ENCODE measurements at regions not wholly inside any gene's neighbourhood (a gene's known extent, or its start where the extent isn't known, plus 50 kb on each side); places are given as distances from the start of the nearest gene placed in this dataset.

DNA sequence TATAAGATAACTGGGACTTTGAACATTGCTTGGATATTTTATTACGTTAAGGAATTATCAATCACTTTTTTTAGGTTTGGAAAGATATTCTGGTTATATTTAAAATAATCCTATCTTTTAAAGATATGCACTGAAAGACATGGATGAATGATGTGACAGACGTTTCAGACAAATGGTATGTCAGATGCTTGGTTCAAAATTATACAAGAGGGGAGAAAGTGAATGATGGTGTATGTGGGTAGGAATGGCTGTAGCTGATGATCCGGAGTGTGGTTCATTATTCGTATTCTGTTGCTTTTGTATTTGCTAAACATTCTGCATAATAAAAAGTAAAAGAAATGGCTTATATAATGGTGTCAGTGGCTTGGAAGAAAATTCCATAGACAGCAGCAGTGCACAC, 51.0 kb upstream of the SNRPB2 start:
- in situ Hi-C loops (cut with MboI; ENCODE audit: low pct_unique_long_range_greater_than_20kb in 2 of 9, low sequenced_read_pairs in 9 of 9, unreplicated experiment in 9 of 9) = no loop called here
- Histone ChIP-seq H3K4me1 (replicated peaks in 1 of 2) (peaks cover 0 to 11% of the 10 kb centered on the region in 2 donors), H3K4me3 (no peak overlapping the region), H3K27ac (no peak overlapping the region)
- 35 to 95% (median 61%) methylated on average over 2 to 4 of the region's 4 CpGs for WGBS, 10 experiments
- no peak for ATAC-seq (replicated peaks in 6 of 8)

DNA sequence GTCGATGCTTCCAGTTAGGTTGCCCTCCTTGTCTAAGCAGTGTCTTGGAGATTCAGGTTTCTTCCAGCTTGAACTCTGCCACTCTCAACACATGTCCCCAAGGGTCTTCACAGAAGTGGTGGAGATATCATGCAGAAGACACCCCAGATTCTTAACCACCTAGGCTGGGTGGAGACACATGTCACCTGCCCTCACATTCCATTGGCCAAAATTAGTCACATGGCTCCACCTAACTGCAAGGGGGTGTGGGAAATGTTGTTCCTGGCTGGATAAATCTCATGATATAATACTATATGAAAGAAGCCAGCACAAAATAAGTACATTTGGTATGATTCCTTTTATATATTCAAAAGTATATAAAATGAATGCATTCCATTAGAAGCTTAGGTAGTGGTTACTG, 52.9 kb upstream of the SNRPB2 start:
- Histone ChIP-seq H3K4me3 (no peak overlapping the region), H3K4me1 (replicated peaks in 1 of 2) (peaks cover 0 to 11% of the 10 kb centered on the region in 2 donors), H3K27ac (no peak overlapping the region)
- WGBS, 10 experiments = 0 to 57% (median 24%) methylated on average over 1 of the region's 1 CpG; no CpG with 5 or more reads in 2 of the 10 experiments
- in situ Hi-C loops (cut with MboI; ENCODE audit: low pct_unique_long_range_greater_than_20kb in 2 of 9, low sequenced_read_pairs in 9 of 9, unreplicated experiment in 9 of 9) = no loop called here
- no peak for ATAC-seq (replicated peaks in 6 of 8)

DNA sequence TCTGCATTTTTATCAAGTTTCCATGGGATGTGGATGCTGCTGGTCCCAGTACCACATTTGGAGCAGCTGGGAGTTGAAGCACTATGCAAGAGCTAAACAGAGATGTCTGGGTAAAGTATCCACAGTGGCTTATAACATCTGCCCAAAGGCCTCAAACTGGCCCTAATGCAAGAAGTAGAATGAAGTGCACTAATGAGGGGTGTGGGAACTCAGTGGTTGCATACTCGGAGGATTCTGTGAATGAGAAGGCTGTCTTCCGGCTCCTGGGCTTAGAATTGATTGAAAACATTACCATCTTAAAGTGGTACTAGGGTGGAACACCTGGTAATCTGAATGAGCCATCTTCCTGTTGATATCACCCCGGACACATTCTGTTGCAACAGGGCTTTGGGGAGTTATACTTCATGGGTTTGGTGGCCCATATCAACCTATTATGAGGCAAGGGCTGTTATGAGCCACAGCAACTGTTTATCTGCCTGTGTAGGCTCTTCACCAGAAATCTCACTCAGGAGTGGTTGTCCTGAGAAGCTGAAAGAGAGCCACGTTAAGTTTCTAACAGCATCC, 54.7 kb upstream of the SNRPB2 start:
- WGBS, 10 experiments = 0 to 90% (median 38%) methylated on average over 1 to 4 of the region's 4 CpGs; no CpG with 5 or more reads in 4 of the 10 experiments
- peak in 2 of 8 experiments; percentile 50 to 54 for ATAC-seq (replicated peaks in 6 of 8)
- Histone ChIP-seq H3K4me3 (no peak overlapping the region), H3K27ac (no peak overlapping the region), H3K4me1 (replicated peaks in 1 of 2) (peaks cover 0 to 10% of the 10 kb centered on the region in 2 donors)
- in situ Hi-C loops (cut with MboI; ENCODE audit: low pct_unique_long_range_greater_than_20kb in 2 of 9, low sequenced_read_pairs in 9 of 9, unreplicated experiment in 9 of 9) = no loop called here

DNA sequence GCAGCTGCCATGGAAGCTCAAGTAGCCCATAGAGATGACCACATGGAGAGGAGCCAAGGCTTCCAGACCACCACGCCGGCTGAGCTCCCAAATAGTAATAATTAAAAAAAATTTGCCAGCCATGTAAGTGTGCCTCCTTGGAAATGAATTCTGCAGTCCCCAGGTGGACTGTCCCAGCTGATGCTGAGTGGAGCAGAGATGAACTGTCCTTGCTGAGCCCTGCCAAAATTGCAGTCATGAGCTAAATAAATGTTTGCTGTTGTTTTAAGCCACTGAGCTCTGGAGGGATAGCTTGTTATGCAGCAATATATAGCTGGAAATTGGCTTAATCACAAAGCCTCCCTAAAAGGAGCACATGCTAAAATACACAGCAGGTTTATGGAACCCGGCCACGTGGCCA, 55.6 kb upstream of the SNRPB2 start:
- no peak for ATAC-seq (replicated peaks in 6 of 8)
- in situ Hi-C loops (cut with MboI; ENCODE audit: low pct_unique_long_range_greater_than_20kb in 2 of 9, low sequenced_read_pairs in 9 of 9, unreplicated experiment in 9 of 9) = no loop called here
- 30 to 96% (median 57%) methylated on average over 1 to 4 of the region's 4 CpGs; no CpG with 5 or more reads in 2 of the 10 experiments for WGBS, 10 experiments

DNA sequence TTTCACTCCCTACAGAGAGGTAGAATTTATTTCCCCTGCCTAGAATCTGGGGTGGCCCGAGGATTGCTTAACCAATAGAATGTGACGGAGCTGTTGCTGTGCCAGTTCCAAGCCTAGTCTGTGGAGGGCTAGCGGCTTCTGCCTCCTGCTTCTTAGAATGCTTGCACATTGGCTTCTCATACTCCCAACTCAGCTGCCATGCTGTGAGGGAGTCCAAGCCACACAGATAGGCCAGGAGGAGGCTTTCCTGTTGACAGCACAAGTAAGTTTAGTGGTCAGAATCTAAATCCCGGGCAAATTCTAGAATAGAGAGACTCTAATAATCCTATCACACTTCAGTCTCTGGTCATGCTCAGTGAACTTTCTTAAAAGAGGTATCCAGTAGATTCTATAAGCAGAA, 57.5 kb upstream of the SNRPB2 start:
- H3K4me1 ChIP-seq (replicated peaks in 1 of 2) = no peaks in the 10 kb centered on the region
- 20 to 100% (median 70%) methylated on average over 1 to 4 of the region's 4 CpGs; no CpG with 5 or more reads in 2 of the 10 experiments for WGBS, 10 experiments
- no peak overlapping the region for H3K27ac ChIP-seq
- in situ Hi-C loops (cut with MboI; ENCODE audit: low pct_unique_long_range_greater_than_20kb in 2 of 9, low sequenced_read_pairs in 9 of 9, unreplicated experiment in 9 of 9) = no loop called here
- H3K4me3 ChIP-seq = no peak overlapping the region
- no peak for ATAC-seq (replicated peaks in 6 of 8)

More for the DNA sequence above, 55.6 kb upstream of the SNRPB2 start:
- no peak overlapping the region for H3K4me3 ChIP-seq
- no peak overlapping the region for H3K27ac ChIP-seq
- H3K4me1 ChIP-seq (replicated peaks in 1 of 2) = peaks cover 0 to 4% of the 10 kb centered on the region in 2 donors

DNA sequence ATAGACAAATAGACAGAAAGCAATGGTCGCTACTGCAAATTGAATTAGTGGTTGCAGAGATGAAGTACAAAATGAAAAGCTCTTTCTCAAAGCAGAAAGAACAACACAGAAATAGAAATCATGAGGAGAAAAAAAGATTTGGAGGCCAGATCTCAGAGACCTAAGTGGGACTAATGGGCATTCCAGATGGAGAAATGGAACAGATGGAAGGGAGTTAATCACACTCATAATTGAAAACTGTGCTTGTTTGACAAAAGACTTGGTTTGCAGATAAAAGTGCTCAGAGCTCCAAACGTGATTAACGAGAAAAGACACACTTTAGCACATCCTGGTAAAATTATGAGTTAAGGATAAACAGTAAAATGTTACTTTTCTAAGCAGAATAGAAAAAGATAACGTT, 58.1 kb upstream of the SNRPB2 start:
- 6 to 81% (median 57%) methylated on average over 2 to 4 of the region's 4 CpGs for WGBS, 10 experiments
- in situ Hi-C loops (cut with MboI; ENCODE audit: low pct_unique_long_range_greater_than_20kb in 2 of 9, low sequenced_read_pairs in 9 of 9, unreplicated experiment in 9 of 9) = no loop called here
- H3K4me3 ChIP-seq = no peak overlapping the region
- no peak for ATAC-seq (replicated peaks in 6 of 8)
- no peaks in the 10 kb centered on the region for H3K4me1 ChIP-seq (replicated peaks in 1 of 2)
- H3K27ac ChIP-seq = no peak overlapping the region

DNA sequence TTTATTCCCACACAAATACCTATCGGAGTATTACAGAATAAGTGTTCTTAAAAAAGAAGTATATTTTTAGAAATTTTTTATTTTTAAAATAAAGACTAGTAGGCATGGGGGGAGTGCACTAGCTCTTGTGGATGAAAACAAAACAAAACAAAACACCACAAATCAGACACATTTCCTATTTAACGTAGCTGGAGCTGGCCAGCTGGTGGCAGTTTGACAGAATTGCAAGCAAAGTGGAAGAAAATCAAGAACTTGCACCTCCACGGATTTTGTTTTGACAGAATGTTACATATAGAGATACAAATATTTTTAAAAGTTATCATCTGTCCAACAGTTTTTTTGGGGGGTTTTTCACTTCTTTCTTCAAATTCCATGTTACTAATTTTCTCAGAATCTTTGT, 63.6 kb upstream of the SNRPB2 start:
- ATAC-seq (replicated peaks in 6 of 8) = no peak
- no peak overlapping the region for H3K27ac ChIP-seq
- in situ Hi-C loops (cut with MboI; ENCODE audit: low pct_unique_long_range_greater_than_20kb in 2 of 9, low sequenced_read_pairs in 9 of 9, unreplicated experiment in 9 of 9) = no loop called here
- WGBS, 10 experiments = 21 to 100% (median 71%) methylated on average over 1 to 3 of the region's 3 CpGs
- no peak overlapping the region for H3K4me3 ChIP-seq
- H3K4me1 ChIP-seq (replicated peaks in 1 of 2) = peaks cover 19 to 25% of the 10 kb centered on the region in 2 donors

DNA sequence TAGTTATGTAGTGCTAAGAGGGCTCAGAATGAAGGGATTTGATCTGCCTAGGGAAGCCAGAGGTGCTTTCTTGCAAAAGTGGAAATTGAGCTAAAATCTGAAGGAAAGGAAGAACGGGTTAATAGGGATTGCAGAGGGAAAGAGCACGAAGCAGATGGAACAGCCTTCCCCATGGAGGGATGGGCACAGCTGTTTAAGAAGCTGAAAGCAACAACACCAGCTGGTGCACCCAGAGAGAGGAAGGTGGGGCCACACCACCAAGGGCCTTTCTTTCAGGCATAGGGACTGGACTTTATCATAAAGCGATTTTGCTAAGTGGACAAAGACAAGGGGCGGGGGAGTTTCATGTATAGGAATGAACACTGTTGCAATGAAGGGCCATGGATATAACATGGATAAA, 65.8 kb upstream of the SNRPB2 start:
- peak in 6 of 8 experiments; percentile 25 to 64 (median 40) for ATAC-seq (replicated peaks in 6 of 8)
- WGBS, 10 experiments = 0 to 86% (median 40%) methylated on average over 1 to 4 of the region's 4 CpGs; no CpG with 5 or more reads in 3 of the 10 experiments
- Histone ChIP-seq H3K27ac (no peak overlapping the region), H3K4me3 (no peak overlapping the region), H3K4me1 (replicated peaks in 1 of 2) (peaks cover 19 to 25% of the 10 kb centered on the region in 2 donors)
- in situ Hi-C loops (cut with MboI; ENCODE audit: low pct_unique_long_range_greater_than_20kb in 2 of 9, low sequenced_read_pairs in 9 of 9, unreplicated experiment in 9 of 9) = no loop called here

DNA sequence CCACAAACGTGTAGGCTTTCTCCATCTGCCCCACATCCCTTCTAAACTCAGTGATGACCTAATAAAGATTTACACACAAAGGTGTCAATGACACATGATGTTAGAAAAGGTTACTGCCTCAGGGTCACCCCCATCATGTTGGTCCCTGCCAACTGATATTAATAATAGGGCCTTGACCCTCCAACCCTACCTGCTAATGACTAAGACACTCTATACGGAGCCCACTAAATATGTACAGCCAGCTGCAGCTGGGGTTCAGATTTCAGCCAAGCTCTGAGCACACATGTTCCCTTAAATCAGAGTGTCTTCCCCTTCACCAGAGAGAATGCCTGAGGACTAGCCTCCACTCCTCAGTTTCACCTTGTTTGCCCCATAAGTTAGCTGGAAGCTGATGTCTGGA, 67.4 kb upstream of the SNRPB2 start:
- Histone ChIP-seq H3K27ac (no peak overlapping the region), H3K4me3 (no peak overlapping the region), H3K4me1 (replicated peaks in 1 of 2) (peaks cover 19 to 25% of the 10 kb centered on the region in 2 donors)
- in situ Hi-C loops (cut with MboI; ENCODE audit: low pct_unique_long_range_greater_than_20kb in 2 of 9, low sequenced_read_pairs in 9 of 9, unreplicated experiment in 9 of 9) = no loop called here
- no peak for ATAC-seq (replicated peaks in 6 of 8)
- 20 to 74% (median 50%) methylated on average over 1 to 2 of the region's 2 CpGs; no CpG with 5 or more reads in 3 of the 10 experiments for WGBS, 10 experiments

DNA sequence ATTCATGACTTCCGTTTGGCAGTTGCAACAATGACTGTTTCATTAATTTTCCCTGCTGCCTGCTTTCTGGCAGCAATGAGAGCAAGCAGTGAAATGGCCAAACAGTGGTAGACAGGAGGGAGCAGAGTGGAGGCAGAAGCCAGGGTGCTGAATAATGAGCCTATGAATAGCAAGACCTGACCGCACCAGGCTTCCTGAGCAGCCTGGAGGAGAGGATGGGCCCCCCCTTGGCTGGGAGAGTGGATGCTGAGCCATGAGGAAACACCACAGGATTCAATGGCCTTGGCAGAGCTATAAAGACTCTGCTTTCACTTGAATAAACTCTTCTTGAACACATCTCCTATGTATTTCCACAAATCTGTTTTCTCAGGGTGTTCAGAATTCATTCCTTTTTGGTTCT, 68.1 kb upstream of the SNRPB2 start:
- Histone ChIP-seq H3K4me3 (no peak overlapping the region), H3K4me1 (replicated peaks in 1 of 2) (peaks cover 19 to 25% of the 10 kb centered on the region in 2 donors), H3K27ac (no peak overlapping the region)
- peak in 5 of 8 experiments; percentile 38 to 91 (median 76) for ATAC-seq (replicated peaks in 6 of 8)
- WGBS, 10 experiments = 0 to 80% (median 40%) methylated on average over 1 to 2 of the region's 2 CpGs; no CpG with 5 or more reads in 1 of the 10 experiments
- in situ Hi-C loops (cut with MboI; ENCODE audit: low pct_unique_long_range_greater_than_20kb in 2 of 9, low sequenced_read_pairs in 9 of 9, unreplicated experiment in 9 of 9) = no loop called here

DNA sequence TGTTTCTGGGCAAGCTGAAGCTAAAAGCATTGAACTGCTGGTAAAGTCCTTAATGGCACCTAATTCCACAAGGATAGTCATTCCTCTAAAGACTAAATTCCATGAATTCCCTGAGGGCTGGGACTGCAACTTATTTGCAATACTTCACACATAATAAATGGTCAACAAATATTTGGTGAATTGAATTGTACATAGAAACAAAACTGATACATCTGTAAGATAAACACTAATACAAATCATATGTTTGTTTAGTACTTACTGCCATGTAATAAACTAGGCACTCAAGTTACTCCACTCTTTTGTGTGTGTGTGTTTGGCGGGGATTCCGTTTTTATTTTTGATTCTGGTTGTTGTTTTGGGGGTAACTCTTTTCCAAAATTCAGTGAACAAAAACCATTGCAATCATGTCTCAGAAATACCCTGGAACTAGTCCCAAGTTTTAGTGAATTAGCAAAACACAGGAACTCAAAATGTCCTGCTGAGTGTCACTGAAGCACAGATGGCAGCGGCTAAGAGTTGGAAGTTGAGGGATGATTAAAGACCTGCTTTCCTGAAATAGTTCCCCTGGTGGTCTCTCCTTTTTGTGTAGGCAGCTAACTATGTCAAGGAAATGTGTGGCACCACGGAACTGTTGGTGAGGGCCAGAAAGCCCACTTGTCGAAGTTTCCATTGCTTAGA, 74.8 kb upstream of the SNRPB2 start:
- H3K4me1 ChIP-seq (replicated peaks in 1 of 2) = peaks cover 0 to 6% of the 10 kb centered on the region in 2 donors
- H3K4me3 ChIP-seq = no peak overlapping the region
- in situ Hi-C loops (cut with MboI; ENCODE audit: low pct_unique_long_range_greater_than_20kb in 2 of 9, low sequenced_read_pairs in 9 of 9, unreplicated experiment in 9 of 9) = no loop called here
- ATAC-seq (replicated peaks in 6 of 8) = peak in 3 of 8 experiments; percentile 43 to 89 (median 43)
- H3K27ac ChIP-seq = no peak overlapping the region
- WGBS, 10 experiments = 0 to 86% (median 50%) methylated on average over 1 to 4 of the region's 5 CpGs; no CpG with 5 or more reads in 1 of the 10 experiments

DNA sequence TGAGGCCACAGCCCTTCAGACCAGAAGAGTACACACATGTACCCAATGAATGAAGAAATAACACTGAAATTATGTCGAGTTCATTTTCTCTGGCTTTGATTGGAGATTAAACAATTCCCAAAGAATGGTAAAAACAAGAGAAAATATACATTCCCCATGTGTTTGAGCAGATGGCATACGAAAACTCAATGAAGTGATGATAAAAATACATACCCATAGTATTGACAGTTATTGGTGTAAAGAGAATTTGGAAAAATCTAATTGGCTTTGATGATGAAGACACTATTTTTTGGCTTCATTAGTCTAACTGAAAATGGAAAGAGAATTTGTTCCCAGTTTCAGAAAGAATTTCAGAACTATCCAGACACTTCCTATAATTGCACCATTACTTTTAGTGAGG, 76.6 kb upstream of the SNRPB2 start:
- WGBS, 10 experiments = 0 to 86% (median 57%) methylated on average over 1 to 2 of the region's 2 CpGs; no CpG with 5 or more reads in 1 of the 10 experiments
- H3K27ac ChIP-seq = no peak overlapping the region
- H3K4me1 ChIP-seq (replicated peaks in 1 of 2) = peaks cover 13 to 22% of the 10 kb centered on the region in 2 donors
- ATAC-seq (replicated peaks in 6 of 8) = no peak
- in situ Hi-C loops (cut with MboI; ENCODE audit: low pct_unique_long_range_greater_than_20kb in 2 of 9, low sequenced_read_pairs in 9 of 9, unreplicated experiment in 9 of 9) = no loop called here
- no peak overlapping the region for H3K4me3 ChIP-seq

DNA sequence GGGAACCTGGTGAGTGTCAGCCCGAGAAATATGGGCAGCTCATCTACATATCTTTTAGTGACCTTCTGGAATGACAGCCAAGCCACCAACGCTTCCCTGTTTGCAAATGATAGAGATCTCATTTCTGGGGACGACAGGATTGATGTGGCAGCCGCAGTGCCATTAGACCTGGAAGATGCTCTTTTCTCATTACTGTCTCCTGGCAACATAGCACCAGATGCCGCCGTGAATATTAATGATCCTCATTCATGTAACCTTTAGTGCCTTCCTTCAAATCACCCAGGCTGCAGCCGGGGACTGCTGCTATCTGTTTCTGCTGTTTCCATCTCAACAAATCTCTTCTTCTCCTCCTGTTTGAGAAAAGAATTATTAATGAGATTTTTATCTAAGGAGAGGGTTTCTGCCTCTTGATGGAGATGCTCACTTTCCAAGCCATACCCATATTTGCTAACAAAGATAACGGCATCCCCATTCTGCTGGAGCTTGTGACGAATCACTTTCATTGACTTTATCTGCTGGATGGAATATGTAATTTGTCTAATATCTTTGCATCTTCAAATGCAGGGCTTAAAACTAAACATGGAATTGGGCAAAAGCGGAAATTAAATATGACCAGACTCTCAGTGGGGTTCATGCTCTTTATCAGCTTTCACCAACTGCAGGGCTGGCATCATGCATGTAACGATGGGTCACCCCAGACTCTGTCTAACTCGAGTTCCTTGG, 74.8 kb upstream of the KIF16B start:
- H3K4me1 ChIP-seq (replicated peaks in 1 of 2) = peaks cover 23 to 36% of the 10 kb centered on the region in 2 donors
- in situ Hi-C loops (cut with MboI; ENCODE audit: low pct_unique_long_range_greater_than_20kb in 2 of 9, low sequenced_read_pairs in 9 of 9, unreplicated experiment in 9 of 9) = no loop called here
- H3K27ac ChIP-seq = peak overlapping the region; percentile 42 to 51
- ATAC-seq (replicated peaks in 6 of 8) = peak in 5 of 8 experiments; percentile 97 to 99 (median 97)
- H3K4me3 ChIP-seq = no peak overlapping the region
- 0 to 49% (median 25%) methylated on average over 2 to 12 of the region's 12 CpGs for WGBS, 10 experiments

Measured in motor neuron (in vitro differentiated cells).